IMR-90 (cell line): ENCODE measurements at regions not wholly inside any gene's neighbourhood (a gene's known extent, or its start where the extent isn't known, plus 50 kb on each side); places are given as distances from the start of the nearest gene placed in this dataset.

Source experiments
- ATAC-seq: fragments of 200-7000 bp; cut with Tn5 transposase; 2 replicates; pipeline ENCODE4 v1.9.1; 2020; ENCODE audit warnings: low read depth, mild to moderate bottlenecking, moderate library complexity
- BruUV-seq: library from RNA; stranded (reverse); fragments of 400-500 nt; replicated peaks from 2 replicates; lab custom pipeline; 2021; lab: Mats Ljungman, UMichigan
- CTCF ChIA-PET: fragments of 300-600 bp; formaldehyde crosslinking; extraction: SDS; loops from one replicate; lab custom pipeline; 2021; ENCODE audit warnings: antibody characterized with exemption; lab: Yijun Ruan, JAX
- POLR2A ChIA-PET: fragments of 300-600 bp; sonication (Branson Sonifier 250); formaldehyde crosslinking; loops from one replicate; lab custom pipeline; 2022; ENCODE audit warnings: antibody characterized with exemption; ENCODE audit not compliant: unreplicated experiment; lab: Charles Lee
- DNase-seq: peaks from one replicate; pipeline ENCODE4 v3.0.0; 2013
- H2AFZ ChIP-seq: replicated peaks from 2 replicates; pipeline ENCODE3; 2013; ENCODE audit warnings: low read length, mild to moderate bottlenecking; ENCODE audit not compliant: poor library complexity
- H2AK5ac ChIP-seq: 2 replicates; pipeline ENCODE4 v1.6.1; 2013; ENCODE audit warnings: low read depth, low read length, inconsistent platforms
- H2AK9ac ChIP-seq: replicated peaks from 2 replicates; pipeline ENCODE3; 2013; ENCODE audit warnings: mild to moderate bottlenecking, low read depth, low read length, moderate library complexity; ENCODE audit not compliant: poor library complexity
- H2BK120ac ChIP-seq: 2 replicates; pipeline ENCODE4 v1.6.1; 2013; ENCODE audit warnings: low read depth, low read length, inconsistent platforms
- H2BK15ac ChIP-seq: 3 replicates; pipeline ENCODE4 v1.6.1; 2013; ENCODE audit warnings: low read depth, low read length, inconsistent platforms
- H2BK20ac ChIP-seq: 2 replicates; pipeline ENCODE4 v1.6.1; 2013; ENCODE audit warnings: low read depth, mild to moderate bottlenecking, inconsistent platforms, low read length, moderate library complexity
- H2BK5ac ChIP-seq: 2 replicates; pipeline ENCODE4 v1.6.1; 2013; ENCODE audit warnings: mild to moderate bottlenecking, low read depth, low read length, inconsistent platforms; ENCODE audit not compliant: poor library complexity, severe bottlenecking
- H3K14ac ChIP-seq: replicated peaks from 2 replicates; pipeline ENCODE4 v1.6.1; 2013; ENCODE audit warnings: low read depth, low read length, inconsistent platforms
- H3K18ac ChIP-seq: 2 replicates; pipeline ENCODE4 v1.6.1; 2013; ENCODE audit warnings: low read depth, low read length, control low read depth
- H3K23ac ChIP-seq: 2 replicates; pipeline ENCODE4 v1.6.1; 2013; ENCODE audit warnings: low read depth, low read length, inconsistent platforms
- H3K27ac ChIP-seq: 2 replicates; pipeline ENCODE4 v1.5.1; 2013; ENCODE audit warnings: mild to moderate bottlenecking, control low read depth, low read length; ENCODE audit not compliant: insufficient read depth
- H3K27me3 ChIP-seq: 2 replicates; pipeline ENCODE4 v1.6.1; 2013; ENCODE audit warnings: low read length; ENCODE audit not compliant: control insufficient read depth, insufficient read depth
- H3K36me3 ChIP-seq: 2 replicates; pipeline ENCODE4 v1.6.1; 2013; ENCODE audit warnings: low read length, mixed read lengths; ENCODE audit not compliant: control insufficient read depth, insufficient read depth
- H3K4ac ChIP-seq: 2 replicates; pipeline ENCODE4 v1.6.1; 2013; ENCODE audit warnings: low read depth, low read length, inconsistent platforms
- H3K4me1 ChIP-seq: 2 replicates; pipeline ENCODE4 v1.6.1; 2013; ENCODE audit warnings: low read length, mixed read lengths; ENCODE audit not compliant: control insufficient read depth, insufficient read depth
- H3K4me2 ChIP-seq: 2 replicates; pipeline ENCODE4 v1.6.1; 2013; ENCODE audit warnings: low read depth, mild to moderate bottlenecking, control low read depth, low read length, moderate library complexity
- H3K4me3 ChIP-seq: 2 replicates; pipeline ENCODE4 v1.5.1; 2013; ENCODE audit warnings: low read depth, mild to moderate bottlenecking, control low read depth, low read length, moderate library complexity; ENCODE audit not compliant: insufficient read depth
- H3K56ac ChIP-seq: 2 replicates; pipeline ENCODE4 v1.6.1; 2013; ENCODE audit warnings: low read length, inconsistent platforms; ENCODE audit not compliant: insufficient read depth; ENCODE audit errors: extremely low read depth
- H3K79me1 ChIP-seq, 2 experiments: 2 replicates each; pipeline ENCODE4 v1.6.1; 2013; ENCODE audit warnings: low read length in 2 of 2, inconsistent platforms in 1 of 2, low read depth in 1 of 2
- H3K9ac ChIP-seq: 2 replicates; pipeline ENCODE4 v1.6.1; 2013; ENCODE audit warnings: low read depth, low read length, control low read depth
- H3K9me1 ChIP-seq: 2 replicates; pipeline ENCODE4 v1.6.1; 2013; ENCODE audit warnings: low read length, inconsistent platforms; ENCODE audit not compliant: insufficient read depth
- H3K9me3 ChIP-seq: 2 replicates; pipeline ENCODE4 v1.6.1; 2013; ENCODE audit warnings: low read length; ENCODE audit not compliant: control insufficient read depth, insufficient read depth
- H4K20me1 ChIP-seq: 2 replicates; pipeline ENCODE4 v1.6.1; 2013; ENCODE audit warnings: low read length, inconsistent platforms; ENCODE audit not compliant: insufficient read depth
- H4K5ac ChIP-seq: 2 replicates; pipeline ENCODE4 v1.6.1; 2013; ENCODE audit warnings: mild to moderate bottlenecking, low read depth, low read length, control low read depth
- H4K8ac ChIP-seq, 2 experiments: 2 replicates each; pipeline ENCODE4 v1.6.1; 2013; ENCODE audit warnings: low read depth in 2 of 2, low read length in 2 of 2, control low read depth in 1 of 2, inconsistent platforms in 1 of 2
- H4K91ac ChIP-seq: 2 replicates; pipeline ENCODE4 v1.6.1; 2013; ENCODE audit warnings: low read depth, low read length, inconsistent platforms; ENCODE audit not compliant: insufficient read depth
- CEBPB ChIP-seq: IDR thresholded peaks from 2 replicates; pipeline ENCODE4 v1.6.1; 2012; ENCODE audit warnings: low read depth, low read length, improper control_type of control experiment
- CTCF ChIP-seq: conservative IDR thresholded peaks from 2 replicates; pipeline ENCODE4 v1.5.1; 2012; ENCODE audit warnings: mild to moderate bottlenecking, low read depth, low read length, improper control_type of control experiment
- ELK1 ChIP-seq: fragments of 150-350 bp; IDR thresholded peaks from 2 replicates; pipeline ENCODE4 v1.6.1; 2016; ENCODE audit warnings: low read depth, mild to moderate bottlenecking, low read length, moderate library complexity, borderline replicate concordance
- FOS ChIP-seq: fragments of 150-350 bp; IDR thresholded peaks from 2 replicates; pipeline ENCODE4 v1.6.1; 2016; ENCODE audit warnings: low read depth, low read length
- MAFK ChIP-seq: IDR thresholded peaks from 2 replicates; pipeline ENCODE4 v1.6.1; 2012; ENCODE audit warnings: low read depth, low read length, improper control_type of control experiment
- MAZ ChIP-seq: IDR thresholded peaks from 2 replicates; pipeline ENCODE4 v1.6.1; 2012; ENCODE audit warnings: low read depth, mild to moderate bottlenecking, low read length, improper control_type of control experiment, moderate library complexity, borderline replicate concordance
- MXI1 ChIP-seq: IDR thresholded peaks from 2 replicates; pipeline ENCODE4 v1.6.1; 2012; ENCODE audit warnings: low read depth, mild to moderate bottlenecking, low read length, moderate library complexity, borderline replicate concordance
- NFE2L2 ChIP-seq: fragments of 150-350 bp; IDR thresholded peaks from 2 replicates; pipeline ENCODE4 v1.6.1; 2016; ENCODE audit warnings: low read depth, mild to moderate bottlenecking, low read length
- POLR2A ChIP-seq: IDR thresholded peaks from 2 replicates; pipeline ENCODE4 v1.6.1; 2012; ENCODE audit warnings: mild to moderate bottlenecking, low read depth, low read length
- RAD21 ChIP-seq: IDR thresholded peaks from 2 replicates; pipeline ENCODE4 v1.6.1; 2012; ENCODE audit warnings: low read length, improper control_type of control experiment
- RCOR1 ChIP-seq: IDR thresholded peaks from 2 replicates; pipeline ENCODE4 v1.6.1; 2012; ENCODE audit warnings: mild to moderate bottlenecking, low read length, improper control_type of control experiment; ENCODE audit not compliant: insufficient replicate concordance
- RFX5 ChIP-seq: IDR thresholded peaks from 2 replicates; pipeline ENCODE4 v1.8.0; 2012; ENCODE audit warnings: low read depth, mild to moderate bottlenecking, low read length, moderate library complexity
- SMC3 ChIP-seq: fragments of 150-350 bp; IDR thresholded peaks from 2 replicates; pipeline ENCODE4 v1.6.1; 2016; ENCODE audit warnings: low read depth, mild to moderate bottlenecking, antibody characterized with exemption, low read length, moderate library complexity
- dilution Hi-C: fragments of 300-500 bp; cut with HindIII; formaldehyde crosslinking; loops from one replicate; pipeline ENCODE4 v1.14.3; 2018; ENCODE audit warnings: low sequenced_read_pairs; ENCODE audit not compliant: unreplicated experiment
- in situ Hi-C: fragments of 300-500 bp; cut with MboI; formaldehyde crosslinking; loops from 3 replicates; pipeline ENCODE4 v1.14.3; 2019; ENCODE audit warnings: low sequenced_read_pairs, inconsistent platforms, mixed read lengths
- intact Hi-C: fragments of 100-400 bp; cut with micrococcal nuclease; formaldehyde crosslinking; loops from 2 replicates; pipeline ENCODE4 v1.10.0; 2022
- TF ChIP-seq, protein P1 (sequence below): fragments of 150-350 bp; IDR thresholded peaks from 2 replicates; pipeline ENCODE4 v1.6.1; 2017; ENCODE audit warnings: mild to moderate bottlenecking, antibody characterized with exemption, low read length, low read depth

DNA sequence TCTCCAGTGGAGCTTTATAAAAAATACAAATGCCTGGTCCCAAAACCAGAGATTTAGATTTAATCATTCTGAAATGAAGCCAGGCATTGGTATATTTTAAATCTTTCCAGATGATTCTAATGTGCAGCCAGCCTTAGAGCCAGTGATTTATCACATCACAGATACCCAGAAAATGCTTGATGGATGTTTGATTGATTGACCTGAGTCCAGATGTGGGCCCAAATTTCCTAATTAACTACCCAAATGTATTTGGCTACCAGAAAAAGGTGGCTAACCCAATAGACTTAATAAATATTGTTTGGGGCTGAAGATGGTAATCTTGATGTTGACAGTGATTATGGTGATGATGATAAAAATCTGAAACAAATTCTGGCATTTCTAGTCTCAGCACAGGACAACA lies 93.1 kb downstream of the ABCC12 start:
- Histone ChIP-seq H3K18ac (no peak overlapping the region), H2BK15ac (no peak overlapping the region), H4K5ac (no peak overlapping the region), H3K4me3 (no peak overlapping the region), H3K23ac (no peak overlapping the region), H2BK5ac (no peak overlapping the region), H3K4me2 (no peak overlapping the region), H3K36me3 (no peaks in the 10 kb centered on the region), H2AK5ac (no peak overlapping the region), H3K27me3 (peaks cover 5% of the 10 kb centered on the region), H3K9ac (no peak overlapping the region), H4K91ac (no peak overlapping the region), H3K79me1 (no peaks in the 10 kb centered on the region), H2BK120ac (no peak overlapping the region), H3K4me1 (no peaks in the 10 kb centered on the region), H4K8ac (no peak overlapping the region), H3K9me3 (no peaks in the 10 kb centered on the region), H3K27ac (no peak overlapping the region), H2AK9ac (no peak overlapping the region), H2BK20ac (no peak overlapping the region), H2AFZ (no peak overlapping the region), H3K9me1 (no peaks in the 10 kb centered on the region), H3K14ac (no peak overlapping the region), H3K4ac (no peak overlapping the region), H4K20me1 (no peaks in the 10 kb centered on the region), H3K56ac (no peak overlapping the region)
- intact Hi-C loops: loop anchor here (5.0 kb wide), 1 partner anchor 80 kb away; no protein-coding TSS in a partner anchor
- DNase-seq (no peak), ATAC-seq (no peak)
- no TSS peak for BruUV-seq
- TF ChIP-seq ELK1 (no peak), NFE2L2 (no peak), RAD21 (no peak), RCOR1 (no peak), MAFK (no peak), FOS (no peak), MXI1 (no peak), POLR2A (no peak), SMC3 (no peak), CTCF (no peak), CEBPB (no peak), RFX5 (no peak), MAZ (no peak)
- TF ChIP-seq, protein P1, sequence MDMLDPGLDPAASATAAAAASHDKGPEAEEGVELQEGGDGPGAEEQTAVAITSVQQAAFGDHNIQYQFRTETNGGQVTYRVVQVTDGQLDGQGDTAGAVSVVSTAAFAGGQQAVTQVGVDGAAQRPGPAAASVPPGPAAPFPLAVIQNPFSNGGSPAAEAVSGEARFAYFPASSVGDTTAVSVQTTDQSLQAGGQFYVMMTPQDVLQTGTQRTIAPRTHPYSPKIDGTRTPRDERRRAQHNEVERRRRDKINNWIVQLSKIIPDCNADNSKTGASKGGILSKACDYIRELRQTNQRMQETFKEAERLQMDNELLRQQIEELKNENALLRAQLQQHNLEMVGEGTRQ: no peak
- in situ Hi-C loops: no loop called here
- POLR2A ChIA-PET: no interaction called here
- CTCF ChIA-PET: interaction anchor here (1.6 kb wide), 1 partner anchor 921 kb away, joined by 5 read pairs; no protein-coding TSS in a partner anchor
- dilution Hi-C loops: no loop called here
